Omental fat pad (tissue), 3 donors: ENCODE measurements at regions not wholly inside any gene's neighbourhood (a gene's known extent, or its start where the extent isn't known, plus 50 kb on each side); places are given as distances from the start of the nearest gene placed in this dataset.

ENCODE experiments used
- ATAC-seq: fragments of 150-250 bp; one replicate; pipeline ENCODE4 v1.9.1; 2016; ENCODE audit warnings: mild to moderate bottlenecking, moderate library complexity; ENCODE audit not compliant: low FRiP score
- DNase-seq: peaks from one replicate; pipeline ENCODE4 v3.0.0-alpha.2; 2019; ENCODE audit warnings: low spot score
- TF ChIP-seq, protein P1 (sequence below), 3 donors: fragments of 450-650 bp; IDR thresholded peaks; one replicate each; pipeline ENCODE4 v1.5.1; 2016 to 2017; ENCODE audit warnings: antibody characterized with exemption in 3 of 3, mild to moderate bottlenecking in 3 of 3, moderate library complexity in 2 of 3

DNA sequence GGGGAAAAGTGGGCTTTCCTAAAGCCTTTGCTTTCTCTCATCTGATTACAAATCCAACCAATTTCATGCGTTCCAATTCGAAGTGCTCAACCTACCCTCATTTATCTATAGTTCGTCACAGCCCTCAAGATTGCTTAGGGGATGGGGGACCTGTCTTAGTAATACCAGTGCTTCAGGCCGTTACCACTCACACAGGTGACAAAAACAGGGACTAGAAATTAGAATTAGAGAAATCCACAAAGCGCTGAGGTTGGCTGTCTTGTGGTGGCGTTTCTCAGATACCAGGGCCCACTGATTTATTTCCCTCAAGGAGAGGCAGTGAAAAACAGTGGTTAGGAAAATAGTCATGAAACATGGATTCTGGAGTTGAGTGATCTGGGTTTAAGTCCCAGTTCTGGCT lies 121.6 kb upstream of the SPACA1 start:
- no peak for DNase-seq
- TF ChIP-seq, protein P1, sequence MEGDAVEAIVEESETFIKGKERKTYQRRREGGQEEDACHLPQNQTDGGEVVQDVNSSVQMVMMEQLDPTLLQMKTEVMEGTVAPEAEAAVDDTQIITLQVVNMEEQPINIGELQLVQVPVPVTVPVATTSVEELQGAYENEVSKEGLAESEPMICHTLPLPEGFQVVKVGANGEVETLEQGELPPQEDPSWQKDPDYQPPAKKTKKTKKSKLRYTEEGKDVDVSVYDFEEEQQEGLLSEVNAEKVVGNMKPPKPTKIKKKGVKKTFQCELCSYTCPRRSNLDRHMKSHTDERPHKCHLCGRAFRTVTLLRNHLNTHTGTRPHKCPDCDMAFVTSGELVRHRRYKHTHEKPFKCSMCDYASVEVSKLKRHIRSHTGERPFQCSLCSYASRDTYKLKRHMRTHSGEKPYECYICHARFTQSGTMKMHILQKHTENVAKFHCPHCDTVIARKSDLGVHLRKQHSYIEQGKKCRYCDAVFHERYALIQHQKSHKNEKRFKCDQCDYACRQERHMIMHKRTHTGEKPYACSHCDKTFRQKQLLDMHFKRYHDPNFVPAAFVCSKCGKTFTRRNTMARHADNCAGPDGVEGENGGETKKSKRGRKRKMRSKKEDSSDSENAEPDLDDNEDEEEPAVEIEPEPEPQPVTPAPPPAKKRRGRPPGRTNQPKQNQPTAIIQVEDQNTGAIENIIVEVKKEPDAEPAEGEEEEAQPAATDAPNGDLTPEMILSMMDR (IDR thresholded peaks at IDR 0.05): no peak
- no peak for ATAC-seq

DNA sequence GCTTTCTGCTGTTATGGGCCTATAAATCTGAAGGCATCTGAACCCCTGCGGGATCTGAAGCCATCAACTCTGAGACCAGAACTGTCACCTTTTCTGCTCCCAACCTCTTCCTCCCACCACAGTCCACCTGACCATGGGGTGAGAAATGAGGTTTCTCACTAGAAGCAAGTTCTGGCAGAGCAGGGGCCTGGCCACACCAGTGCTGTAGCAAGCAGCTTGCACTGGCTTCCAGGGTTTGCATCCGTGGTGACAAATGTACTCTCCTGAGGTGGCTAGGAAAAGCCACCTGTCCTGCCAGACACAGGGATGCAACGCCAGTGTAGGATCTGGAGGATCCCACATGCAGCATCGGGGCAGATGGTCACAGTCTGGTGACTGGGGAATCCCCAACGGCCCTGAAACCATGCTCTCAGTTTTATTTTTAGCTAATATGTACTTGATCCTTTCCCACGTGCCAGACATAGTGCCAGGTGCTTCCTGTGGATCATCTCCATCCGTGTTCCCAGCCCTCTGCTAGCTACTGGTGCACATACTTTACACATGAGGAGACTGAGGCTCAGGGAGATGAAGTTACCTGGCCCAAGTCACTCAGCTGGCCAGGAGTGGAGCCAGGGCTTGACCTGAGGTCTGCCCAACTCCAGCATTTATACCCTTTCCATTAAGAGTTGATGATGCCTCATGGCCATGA lies 122.1 kb upstream of the SPACA1 start:
- TF ChIP-seq, protein P1 (IDR thresholded peaks at IDR 0.05): no peak
- ATAC-seq: no peak
- no peak for DNase-seq

- ATAC-seq (no peak), DNase-seq (no peak)
- TF ChIP-seq, protein P1 (IDR thresholded peaks at IDR 0.05): no peak
Observed at GRCh38 chr6:87923389-87924050, 124.1 kb upstream of the SPACA1 start.

- TF ChIP-seq, protein P1 (IDR thresholded peaks at IDR 0.05): no peak
- ATAC-seq (no peak), DNase-seq (no peak)
Observed at GRCh38 chr6:87922947-87923330, 124.7 kb upstream of the SPACA1 start.

GRCh38 chr6:87922196-87922946 lies 125.3 kb upstream of the SPACA1 start:
- TF ChIP-seq, protein P1 (IDR thresholded peaks at IDR 0.05): no peak
- DNase-seq: no peak
- no peak for ATAC-seq

DNA sequence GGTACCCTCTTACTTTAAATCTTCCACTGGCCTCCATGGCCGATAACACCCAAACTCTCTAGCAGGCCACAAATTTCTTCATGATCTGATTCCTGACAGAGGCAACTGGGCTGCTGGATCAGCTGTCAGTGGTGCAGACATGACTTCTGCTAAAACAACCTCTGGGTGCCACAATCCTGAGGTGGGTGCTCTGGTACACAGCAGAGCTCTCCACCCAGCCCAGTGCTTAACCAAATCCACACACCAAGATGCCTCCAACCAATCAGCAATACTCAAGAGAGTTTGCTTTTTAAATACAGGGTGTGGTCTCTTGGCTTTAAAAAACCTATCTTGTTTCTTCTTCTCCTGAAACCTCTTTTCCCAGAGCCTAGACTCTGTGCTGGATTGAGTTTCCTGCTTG lies 126.6 kb upstream of the SPACA1 start:
- no peak for ATAC-seq
- TF ChIP-seq, protein P1 (IDR thresholded peaks at IDR 0.05): no peak

More for the DNA sequence above, 126.6 kb upstream of the SPACA1 start:
- DNase-seq: no peak
